ENCODE measurements at regions not wholly inside any gene's neighbourhood (a gene's known extent, or its start where the extent isn't known, plus 50 kb on each side); places are given as distances from the start of the nearest gene placed in this dataset.

DNA sequence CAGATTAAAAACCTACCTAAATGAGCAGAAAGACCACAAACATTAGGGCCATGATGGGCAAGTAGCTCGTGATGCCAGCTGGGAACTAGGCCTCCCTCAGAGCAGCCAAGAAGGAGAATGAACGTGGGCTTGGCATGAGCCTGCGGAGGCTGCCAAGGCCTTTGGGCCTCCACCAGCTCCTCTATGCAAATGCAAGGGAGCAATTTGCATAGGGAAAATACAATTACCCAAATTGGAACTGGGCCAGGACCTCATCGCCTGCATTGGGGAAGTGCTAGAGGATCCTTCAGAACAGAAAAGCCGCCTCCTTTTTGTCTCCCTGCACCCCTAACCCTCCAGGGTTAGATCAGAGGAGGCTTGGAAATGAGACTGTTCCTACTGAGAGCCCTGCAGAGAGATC lies 326.4 kb downstream of the SMAD2 start:
- no peak for DNase-seq (ENCODE audit: low read depth)
- TF ChIP-seq, protein P1, sequence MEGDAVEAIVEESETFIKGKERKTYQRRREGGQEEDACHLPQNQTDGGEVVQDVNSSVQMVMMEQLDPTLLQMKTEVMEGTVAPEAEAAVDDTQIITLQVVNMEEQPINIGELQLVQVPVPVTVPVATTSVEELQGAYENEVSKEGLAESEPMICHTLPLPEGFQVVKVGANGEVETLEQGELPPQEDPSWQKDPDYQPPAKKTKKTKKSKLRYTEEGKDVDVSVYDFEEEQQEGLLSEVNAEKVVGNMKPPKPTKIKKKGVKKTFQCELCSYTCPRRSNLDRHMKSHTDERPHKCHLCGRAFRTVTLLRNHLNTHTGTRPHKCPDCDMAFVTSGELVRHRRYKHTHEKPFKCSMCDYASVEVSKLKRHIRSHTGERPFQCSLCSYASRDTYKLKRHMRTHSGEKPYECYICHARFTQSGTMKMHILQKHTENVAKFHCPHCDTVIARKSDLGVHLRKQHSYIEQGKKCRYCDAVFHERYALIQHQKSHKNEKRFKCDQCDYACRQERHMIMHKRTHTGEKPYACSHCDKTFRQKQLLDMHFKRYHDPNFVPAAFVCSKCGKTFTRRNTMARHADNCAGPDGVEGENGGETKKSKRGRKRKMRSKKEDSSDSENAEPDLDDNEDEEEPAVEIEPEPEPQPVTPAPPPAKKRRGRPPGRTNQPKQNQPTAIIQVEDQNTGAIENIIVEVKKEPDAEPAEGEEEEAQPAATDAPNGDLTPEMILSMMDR (conservative IDR thresholded peaks at IDR 0.05; ENCODE audit: low read depth, low read length) = no peak
- no peak overlapping the region for H3K4me3 ChIP-seq (ENCODE audit: low read length)

DNA sequence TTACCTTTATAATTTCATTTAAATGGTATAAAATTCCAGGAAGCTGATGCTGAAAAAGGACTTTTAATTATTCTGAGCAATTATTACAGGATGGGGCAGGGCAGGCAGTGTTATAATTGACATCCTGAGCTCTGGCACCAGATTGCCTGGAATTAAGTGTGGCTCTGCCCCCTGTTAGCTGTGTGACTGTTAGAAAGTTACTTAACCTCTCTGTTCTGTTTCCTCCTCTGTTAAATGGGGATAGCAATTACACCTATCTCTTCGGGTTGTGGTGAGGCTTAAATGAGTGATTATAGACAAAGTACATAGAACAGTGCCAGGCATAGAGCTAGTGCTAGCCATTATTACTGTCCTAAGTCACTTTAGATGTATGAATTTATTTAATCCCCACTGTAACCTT lies 327.3 kb downstream of the SMAD2 start:
- TF ChIP-seq, protein P1 (conservative IDR thresholded peaks at IDR 0.05; ENCODE audit: low read depth, low read length) = no peak

DNA sequence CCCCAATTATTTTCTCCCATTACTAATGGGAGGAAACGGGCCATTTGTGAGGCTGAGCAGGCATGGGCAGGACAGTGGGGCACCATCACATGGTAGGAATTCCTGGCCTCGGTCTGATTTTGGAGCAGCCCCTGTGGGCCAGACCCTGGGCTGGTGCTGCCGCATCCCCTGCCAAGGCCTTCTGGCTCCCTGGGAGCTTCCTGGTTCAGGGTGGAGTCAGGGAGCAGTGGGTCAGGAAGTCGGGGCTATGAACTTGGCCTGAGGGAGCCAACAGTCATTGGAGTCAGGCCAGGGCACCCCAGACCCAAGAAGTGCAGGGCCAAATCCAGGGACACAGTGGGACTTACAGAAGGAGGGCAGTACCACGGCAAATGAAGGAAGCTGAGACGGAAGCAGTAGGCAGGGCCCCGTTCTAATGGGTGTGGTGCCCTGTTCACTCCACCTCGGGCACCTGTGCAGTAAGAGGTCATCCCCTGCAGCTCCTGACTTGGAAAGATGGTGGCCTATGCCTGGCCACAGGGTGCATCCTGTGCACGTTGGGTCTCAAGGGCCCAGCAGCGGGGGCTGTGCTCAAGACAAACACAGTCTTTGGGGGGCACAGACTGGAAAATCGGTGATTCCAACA lies 328.1 kb downstream of the SMAD2 start:
- no peak overlapping the region for H3K4me3 ChIP-seq (ENCODE audit: low read length)
- TF ChIP-seq, protein P1 (conservative IDR thresholded peaks at IDR 0.05; ENCODE audit: low read depth, low read length) = no peak
- DNase-seq (ENCODE audit: low read depth) = no peak

More for the DNA sequence above, 327.3 kb downstream of the SMAD2 start:
- no peak overlapping the region for H3K4me3 ChIP-seq (ENCODE audit: low read length)
- DNase-seq (ENCODE audit: low read depth) = no peak

DNA sequence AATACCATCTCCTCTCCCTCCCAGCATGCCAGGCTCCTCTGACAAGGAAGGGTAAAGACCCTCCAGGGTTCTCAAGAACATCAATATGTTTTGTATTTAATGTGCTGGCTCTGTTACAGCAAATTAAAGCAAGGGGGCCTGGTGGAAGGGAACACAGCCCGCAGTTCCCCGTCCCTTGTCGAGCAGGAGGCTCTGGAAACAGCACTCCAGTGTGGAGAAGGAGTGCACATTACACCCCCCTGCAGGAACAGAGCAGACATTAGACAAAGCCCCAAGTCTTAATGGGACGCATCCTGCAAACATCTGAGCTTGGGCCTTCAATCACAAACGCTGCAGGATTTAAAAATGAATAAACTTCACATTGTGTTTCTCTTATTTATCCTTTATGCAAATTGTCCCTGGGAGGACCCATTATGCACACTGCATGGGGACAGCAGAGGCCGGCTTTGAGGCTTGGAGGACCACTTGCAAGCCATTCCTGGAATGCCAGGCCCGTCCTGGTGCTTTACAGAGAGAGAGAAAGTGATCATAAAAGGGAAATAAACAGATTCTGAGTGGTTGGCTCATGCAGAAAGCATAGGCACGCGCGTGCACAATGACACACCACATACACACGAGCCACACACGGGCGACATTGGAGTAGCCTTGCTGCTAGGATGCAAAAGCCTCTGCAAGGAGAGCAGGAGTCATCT lies 328.7 kb downstream of the SMAD2 start:
- TF ChIP-seq, protein P1 (conservative IDR thresholded peaks at IDR 0.05; ENCODE audit: low read depth, low read length) = no peak
- DNase-seq (ENCODE audit: low read depth) = no peak
- no peak overlapping the region for H3K4me3 ChIP-seq (ENCODE audit: low read length)

DNA sequence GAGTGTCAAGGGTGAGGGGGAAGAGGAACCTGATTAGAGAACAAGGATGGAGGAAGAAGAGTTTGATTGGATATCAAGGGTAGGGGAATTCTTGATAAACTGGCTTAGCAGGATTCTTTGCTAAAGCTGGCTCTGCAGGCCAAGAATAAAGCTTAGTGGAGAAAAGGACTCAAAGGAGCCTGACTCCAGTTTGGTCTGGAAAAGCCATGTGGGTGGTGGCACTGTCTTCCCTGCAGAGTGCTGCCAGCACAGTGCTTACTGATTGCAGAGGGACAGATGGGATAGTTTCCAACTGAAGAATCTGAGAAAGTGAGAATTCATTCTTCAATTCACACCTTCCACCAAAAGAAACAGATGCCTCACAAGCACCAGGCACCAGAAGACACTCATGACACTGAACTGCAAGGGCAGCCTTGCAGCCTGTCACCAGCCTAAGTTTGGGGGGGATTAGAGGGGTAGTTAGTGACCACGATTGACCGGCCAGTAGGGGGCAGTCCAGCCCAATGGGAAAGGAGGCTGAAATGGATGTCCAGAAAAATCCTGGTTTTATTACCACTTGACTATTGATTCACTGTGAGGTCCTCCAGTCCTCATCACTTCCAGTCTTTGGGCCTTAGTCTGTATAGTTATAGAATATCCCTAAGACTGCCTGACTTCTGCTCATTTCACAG lies 334.5 kb downstream of the SMAD2 start:
- no peak overlapping the region for H3K4me3 ChIP-seq (ENCODE audit: low read length)

DNA sequence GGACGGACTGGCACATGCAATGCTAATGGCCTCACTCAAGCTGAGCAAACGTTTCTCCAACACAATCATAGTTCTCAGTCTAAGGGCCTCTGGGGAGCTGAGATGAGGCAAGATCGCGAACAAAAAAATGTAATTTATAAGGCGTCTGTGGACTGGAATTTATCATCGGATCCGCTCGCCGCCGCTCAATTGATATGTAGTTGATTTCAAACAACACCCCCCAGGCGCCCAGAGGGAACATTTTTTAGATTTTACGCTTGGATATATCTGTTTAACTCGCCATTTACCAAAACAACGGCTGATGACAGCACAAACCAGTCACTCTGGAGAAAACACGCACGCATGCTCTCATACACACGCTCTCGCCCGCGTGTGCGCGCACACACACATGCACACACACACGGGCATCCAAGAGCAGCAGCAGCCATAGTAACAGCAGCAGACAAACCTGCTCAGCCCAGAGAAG lies 335.8 kb downstream of the SMAD2 start:
- H3K4me3 ChIP-seq (ENCODE audit: low read length) = no peak overlapping the region
- TF ChIP-seq, protein P1 (conservative IDR thresholded peaks at IDR 0.05; ENCODE audit: low read depth, low read length) = no peak
- DNase-seq (ENCODE audit: low read depth) = no peak

More for the DNA sequence above, 334.5 kb downstream of the SMAD2 start:
- TF ChIP-seq, protein P1 (conservative IDR thresholded peaks at IDR 0.05; ENCODE audit: low read depth, low read length) = peak; percentile 22
- DNase-seq (ENCODE audit: low read depth) = no peak

Measured in retinal pigment epithelial cell (primary cell).